NB4 (cell line): ENCODE measurements at regions not wholly inside any gene's neighbourhood (a gene's known extent, or its start where the extent isn't known, plus 50 kb on each side); places are given as distances from the start of the nearest gene placed in this dataset.

Source experiments
- POLR2A ChIP-seq: IDR thresholded peaks from 2 replicates; pipeline ENCODE4 v1.6.1; 2011; ENCODE audit warnings: mild to moderate bottlenecking; ENCODE audit not compliant: insufficient read length; ENCODE audit errors: extremely low read depth
- TF ChIP-seq, protein P1 (sequence below): IDR thresholded peaks from one replicate; pipeline ENCODE4 v1.5.1; 2012; ENCODE audit warnings: low read depth, low read length
- TF ChIP-seq, protein P2 (sequence below): IDR thresholded peaks from 2 replicates; pipeline ENCODE4 v1.6.1; 2011; ENCODE audit warnings: low read depth, low read length

GRCh38 chr14:100004392-100004791 lies 60.8 kb upstream of the EVL start:
- TF ChIP-seq, protein P1, sequence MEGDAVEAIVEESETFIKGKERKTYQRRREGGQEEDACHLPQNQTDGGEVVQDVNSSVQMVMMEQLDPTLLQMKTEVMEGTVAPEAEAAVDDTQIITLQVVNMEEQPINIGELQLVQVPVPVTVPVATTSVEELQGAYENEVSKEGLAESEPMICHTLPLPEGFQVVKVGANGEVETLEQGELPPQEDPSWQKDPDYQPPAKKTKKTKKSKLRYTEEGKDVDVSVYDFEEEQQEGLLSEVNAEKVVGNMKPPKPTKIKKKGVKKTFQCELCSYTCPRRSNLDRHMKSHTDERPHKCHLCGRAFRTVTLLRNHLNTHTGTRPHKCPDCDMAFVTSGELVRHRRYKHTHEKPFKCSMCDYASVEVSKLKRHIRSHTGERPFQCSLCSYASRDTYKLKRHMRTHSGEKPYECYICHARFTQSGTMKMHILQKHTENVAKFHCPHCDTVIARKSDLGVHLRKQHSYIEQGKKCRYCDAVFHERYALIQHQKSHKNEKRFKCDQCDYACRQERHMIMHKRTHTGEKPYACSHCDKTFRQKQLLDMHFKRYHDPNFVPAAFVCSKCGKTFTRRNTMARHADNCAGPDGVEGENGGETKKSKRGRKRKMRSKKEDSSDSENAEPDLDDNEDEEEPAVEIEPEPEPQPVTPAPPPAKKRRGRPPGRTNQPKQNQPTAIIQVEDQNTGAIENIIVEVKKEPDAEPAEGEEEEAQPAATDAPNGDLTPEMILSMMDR: no peak
- no peak for TF ChIP-seq POLR2A
- TF ChIP-seq, protein P2, sequence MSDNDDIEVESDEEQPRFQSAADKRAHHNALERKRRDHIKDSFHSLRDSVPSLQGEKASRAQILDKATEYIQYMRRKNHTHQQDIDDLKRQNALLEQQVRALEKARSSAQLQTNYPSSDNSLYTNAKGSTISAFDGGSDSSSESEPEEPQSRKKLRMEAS: no peak
